ENCODE measurements at regions not wholly inside any gene's neighbourhood (a gene's known extent, or its start where the extent isn't known, plus 50 kb on each side); places are given as distances from the start of the nearest gene placed in this dataset.

- H3K4me1 ChIP-seq (ENCODE audit: insufficient read depth, low read length): no peaks in the 10 kb centered on the region
- POLR2A ChIA-PET: no interaction called here
- no peak overlapping the region for H3K27ac ChIP-seq (ENCODE audit: low read depth in 1 of 2, low read length in 2 of 2)
- Mint-ChIP-seq H3K27ac (no peak overlapping the region), H3K36me3 (ENCODE audit: low read depth) (no peaks in the 10 kb centered on the region), H3K4me3 (no peak overlapping the region), H3K4me1 (ENCODE audit: low read depth) (no peaks in the 10 kb centered on the region), H3K9me3 (no peaks in the 10 kb centered on the region), H3K27me3 (no peaks in the 10 kb centered on the region)
- peaks cover 0 to 2% of the 10 kb centered on the region in 2 experiments for H3K27me3 ChIP-seq (ENCODE audit: control insufficient read depth in 1 of 2, insufficient read depth in 2 of 2, low read length in 2 of 2)
- no peaks in the 10 kb centered on the region for H3K9me3 ChIP-seq (ENCODE audit: control insufficient read depth in 1 of 2, insufficient read depth in 1 of 2, low read length in 2 of 2)
- H3K36me3 ChIP-seq (ENCODE audit: insufficient read depth, low read length): no peaks in the 10 kb centered on the region
- H3K4me3 ChIP-seq (ENCODE audit: low read length): no peak overlapping the region
- CTCF ChIA-PET: no interaction called here
- DNase-seq: no peak
- no peak for ATAC-seq (ENCODE audit: poor library complexity)
- TF ChIP-seq CTCF (IDR thresholded peaks at IDR 0.05): no peak
- intact Hi-C loops (cut with DNase I, micrococcal nuclease): no loop called here
Observed at GRCh38 chr9:109709866-109710265, 70.1 kb upstream of the PALM2AKAP2 start.

- ChIA-PET CTCF (interaction anchor here (1.1 kb wide), 1 partner anchor 9 kb away, joined by 3 read pairs; no protein-coding TSS in a partner anchor), POLR2A (no interaction called here)
- H3K27me3 Mint-ChIP-seq: no peaks in the 10 kb centered on the region
- Histone ChIP-seq H3K4me1 (ENCODE audit: insufficient read depth, low read length) (no peaks in the 10 kb centered on the region), H3K4me3 (ENCODE audit: low read length) (no peak overlapping the region), H3K27ac (ENCODE audit: low read depth in 1 of 2, low read length in 2 of 2) (no peak overlapping the region), H3K36me3 (ENCODE audit: insufficient read depth, low read length) (no peaks in the 10 kb centered on the region), H3K9me3 (ENCODE audit: control insufficient read depth in 1 of 2, insufficient read depth in 1 of 2, low read length in 2 of 2) (no peaks in the 10 kb centered on the region), H3K27me3 (ENCODE audit: control insufficient read depth in 1 of 2, insufficient read depth in 2 of 2, low read length in 2 of 2) (peaks cover 0 to under 1% of the 10 kb centered on the region in 2 experiments)
- H3K36me3 Mint-ChIP-seq (ENCODE audit: low read depth): no peaks in the 10 kb centered on the region
- DNase-seq (no peak), ATAC-seq (ENCODE audit: poor library complexity) (no peak)
- no peaks in the 10 kb centered on the region for H3K9me3 Mint-ChIP-seq
- H3K27ac Mint-ChIP-seq: no peak overlapping the region
- intact Hi-C loops (cut with DNase I, micrococcal nuclease): no loop called here
- TF ChIP-seq CTCF (IDR thresholded peaks at IDR 0.05): no peak
- no peak overlapping the region for H3K4me3 Mint-ChIP-seq
- no peaks in the 10 kb centered on the region for H3K4me1 Mint-ChIP-seq (ENCODE audit: low read depth)
Observed at GRCh38 chr9:109710830-109711229, 69.2 kb upstream of the PALM2AKAP2 start.

DNA sequence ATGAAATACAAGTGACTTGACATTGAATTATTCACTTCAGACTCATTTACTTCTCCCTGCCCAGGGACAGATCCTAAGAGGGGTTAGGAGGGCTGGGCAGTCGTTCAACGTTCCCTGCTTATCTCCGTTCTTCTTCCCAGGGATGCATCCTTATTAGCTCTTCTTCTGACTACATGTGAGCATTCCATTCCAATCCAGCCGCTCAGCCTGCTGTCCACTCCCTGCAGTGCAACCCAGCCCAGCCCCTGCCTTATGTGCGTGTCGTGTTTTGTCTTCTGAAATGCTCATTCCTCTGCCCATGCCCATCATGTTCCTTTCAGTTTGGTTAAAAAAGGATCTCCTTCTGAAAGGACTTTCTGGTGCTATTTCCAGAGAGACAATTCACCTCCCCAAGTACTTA lies 64.7 kb upstream of the PALM2AKAP2 start:
- no peak for TF ChIP-seq CTCF (IDR thresholded peaks at IDR 0.05)
- Histone ChIP-seq H3K4me3 (ENCODE audit: low read length) (no peak overlapping the region), H3K27ac (ENCODE audit: low read depth in 1 of 2, low read length in 2 of 2) (no peak overlapping the region), H3K36me3 (ENCODE audit: insufficient read depth, low read length) (no peaks in the 10 kb centered on the region), H3K9me3 (ENCODE audit: control insufficient read depth in 1 of 2, insufficient read depth in 1 of 2, low read length in 2 of 2) (no peaks in the 10 kb centered on the region), H3K4me1 (ENCODE audit: insufficient read depth, low read length) (no peaks in the 10 kb centered on the region), H3K27me3 (ENCODE audit: control insufficient read depth in 1 of 2, insufficient read depth in 2 of 2, low read length in 2 of 2) (no peaks in the 10 kb centered on the region)
- DNase-seq: no peak
- Mint-ChIP-seq H3K4me3 (no peak overlapping the region), H3K27me3 (peaks cover 4% of the 10 kb centered on the region), H3K27ac (no peak overlapping the region), H3K9me3 (no peaks in the 10 kb centered on the region), H3K36me3 (ENCODE audit: low read depth) (no peaks in the 10 kb centered on the region), H3K4me1 (ENCODE audit: low read depth) (no peaks in the 10 kb centered on the region)
- no peak for ATAC-seq (ENCODE audit: poor library complexity)
- intact Hi-C loops (cut with DNase I, micrococcal nuclease): no loop called here
- CTCF ChIA-PET: no interaction called here
- POLR2A ChIA-PET: no interaction called here
